Astrocyte of the hippocampus (primary cell): ENCODE measurements at regions not wholly inside any gene's neighbourhood (a gene's known extent, or its start where the extent isn't known, plus 50 kb on each side); places are given as distances from the start of the nearest gene placed in this dataset.

Experiments
- DNase-seq: peaks from one replicate; pipeline ENCODE4 v3.0.0; 2011; ENCODE audit warnings: low read depth, low spot score

DNA sequence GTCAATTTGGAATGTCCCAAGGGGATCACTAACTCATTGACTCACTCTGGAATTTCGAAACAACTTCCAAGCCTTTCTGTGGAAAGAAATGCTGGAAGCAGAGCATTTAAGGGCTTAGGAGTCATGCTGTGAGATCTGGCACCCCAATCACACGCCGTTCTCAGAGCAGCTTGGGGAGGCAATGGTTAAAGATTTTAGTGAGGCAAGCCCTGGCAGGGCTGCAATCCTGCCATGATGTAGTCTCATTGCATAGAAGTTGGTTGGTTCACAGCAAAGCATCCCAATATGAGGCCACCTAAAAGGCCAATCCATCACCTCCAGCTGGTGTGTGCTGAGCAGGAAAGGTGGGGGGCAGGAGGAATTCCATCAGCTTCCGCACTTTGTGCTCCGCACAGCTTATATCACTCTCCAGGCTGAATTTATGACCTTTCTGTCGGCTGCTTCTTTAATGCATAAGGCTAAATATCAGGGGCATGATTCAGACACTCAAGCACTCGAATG lies 1043.9 kb upstream of the POU3F3 start:
- peak; percentile 30 for DNase-seq

DNA sequence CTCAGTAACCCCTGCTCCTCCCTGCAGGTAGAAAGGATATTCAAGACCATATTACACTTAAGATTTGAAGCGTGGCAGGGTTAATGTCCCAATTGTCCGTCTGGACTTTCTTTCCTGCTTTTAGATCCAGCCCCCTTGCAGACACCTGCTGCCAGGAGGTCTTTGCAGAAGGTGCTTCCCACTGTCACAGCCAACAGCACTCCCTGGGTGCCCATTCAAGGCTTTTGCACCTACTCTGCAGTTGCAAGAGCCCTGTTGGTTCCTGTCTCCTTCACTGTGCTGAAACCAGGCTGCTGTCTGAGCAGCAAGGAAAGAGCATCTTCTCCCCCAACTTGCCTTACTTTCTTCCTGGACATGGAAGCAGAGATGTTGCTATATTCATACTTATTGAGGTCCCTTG lies 1043.0 kb upstream of the POU3F3 start:
- DNase-seq: no peak

DNA sequence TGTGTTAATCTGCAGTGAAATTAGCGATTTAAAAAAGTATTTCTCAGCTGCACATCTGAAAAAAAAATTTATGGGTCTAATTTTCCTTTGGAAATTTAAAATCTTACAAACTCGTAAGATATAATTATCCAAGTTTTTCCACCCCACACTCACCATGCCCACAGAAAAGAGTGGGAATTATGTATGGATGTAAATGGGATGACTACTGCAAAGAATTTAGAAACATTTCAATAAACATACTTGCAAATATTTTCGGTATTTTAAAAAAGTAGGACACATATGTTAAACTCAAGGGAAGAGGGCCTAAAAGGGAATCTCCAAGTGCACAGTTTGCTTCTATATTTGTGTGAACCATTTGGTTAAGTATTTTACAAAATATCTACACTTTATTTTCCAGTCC lies 1039.9 kb upstream of the POU3F3 start:
- no peak for DNase-seq

DNA sequence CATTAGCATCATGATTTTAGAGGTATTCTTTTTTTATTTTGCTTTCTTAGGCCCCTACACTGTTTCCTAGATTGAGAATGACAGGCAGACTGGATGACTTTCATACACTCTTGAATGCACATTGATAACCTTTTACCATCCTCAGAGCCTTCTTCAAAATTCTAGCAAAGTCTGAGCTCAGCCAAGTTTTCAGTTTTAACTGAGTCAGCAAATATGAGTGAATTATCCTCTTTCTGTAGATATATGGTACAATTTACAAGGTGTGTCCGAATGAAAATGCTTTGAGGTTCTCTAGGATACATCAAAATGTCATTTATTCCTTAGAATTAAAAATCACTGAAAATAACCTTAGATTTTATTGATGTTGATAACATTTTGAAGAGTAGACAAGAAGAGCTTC lies 1038.2 kb upstream of the POU3F3 start:
- DNase-seq: no peak

DNA sequence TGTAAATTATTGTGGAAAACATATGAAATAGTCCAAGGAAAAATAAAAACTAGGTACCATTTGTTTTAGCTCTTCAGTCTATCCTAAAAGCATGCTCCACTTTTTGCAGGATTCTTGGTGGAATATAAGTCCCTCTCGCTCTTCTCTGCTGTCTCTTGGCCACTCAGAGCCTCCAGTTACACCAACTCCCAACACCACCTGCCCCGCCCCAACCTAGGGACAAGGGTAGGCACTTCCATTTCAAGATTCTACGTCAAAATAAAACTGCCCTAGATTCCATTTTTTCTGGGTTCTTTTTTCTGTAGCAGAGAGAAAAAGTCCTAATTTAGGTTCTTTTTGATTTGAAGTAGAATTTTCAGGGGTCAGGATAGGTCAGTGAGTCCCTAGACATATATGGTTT lies 1036.2 kb upstream of the POU3F3 start:
- DNase-seq: no peak

DNA sequence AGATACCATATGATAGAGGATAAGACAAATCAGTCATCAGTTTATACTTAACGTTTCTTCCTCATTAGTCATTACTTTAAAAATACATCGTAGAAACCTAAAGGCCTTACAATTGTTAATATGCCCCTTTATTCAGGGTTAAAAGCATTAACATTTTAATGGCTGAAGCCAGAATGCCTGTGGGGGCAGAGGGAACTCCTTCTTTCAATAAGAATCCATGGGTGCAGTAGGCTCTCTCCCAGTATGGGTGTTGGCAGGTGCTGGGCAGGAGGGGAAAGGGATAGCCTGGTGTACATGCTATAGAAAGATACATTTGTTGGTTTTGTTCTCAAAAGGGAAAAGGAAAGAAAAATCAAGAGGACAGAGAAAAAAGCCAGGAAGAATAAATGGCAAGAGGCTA lies 1035.7 kb upstream of the POU3F3 start:
- DNase-seq: no peak

DNA sequence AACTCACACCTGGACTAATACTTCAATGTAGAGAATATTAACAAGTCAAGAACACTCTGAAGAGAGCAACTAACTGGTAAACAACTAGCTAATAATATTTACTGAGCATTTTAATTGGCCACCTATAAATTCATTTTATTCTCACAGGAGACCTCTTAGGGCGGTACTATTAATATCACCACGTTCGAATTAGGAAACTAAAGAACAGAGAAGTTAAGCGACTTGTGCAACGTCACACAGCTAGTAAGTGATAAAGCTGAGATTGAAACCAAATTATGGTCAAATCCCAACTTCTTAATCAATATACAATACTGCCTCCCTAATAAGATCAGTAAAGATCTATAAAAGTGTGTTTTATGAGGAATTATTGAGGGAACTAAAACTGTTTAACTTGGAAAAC lies 1034.3 kb upstream of the POU3F3 start:
- DNase-seq: no peak

DNA sequence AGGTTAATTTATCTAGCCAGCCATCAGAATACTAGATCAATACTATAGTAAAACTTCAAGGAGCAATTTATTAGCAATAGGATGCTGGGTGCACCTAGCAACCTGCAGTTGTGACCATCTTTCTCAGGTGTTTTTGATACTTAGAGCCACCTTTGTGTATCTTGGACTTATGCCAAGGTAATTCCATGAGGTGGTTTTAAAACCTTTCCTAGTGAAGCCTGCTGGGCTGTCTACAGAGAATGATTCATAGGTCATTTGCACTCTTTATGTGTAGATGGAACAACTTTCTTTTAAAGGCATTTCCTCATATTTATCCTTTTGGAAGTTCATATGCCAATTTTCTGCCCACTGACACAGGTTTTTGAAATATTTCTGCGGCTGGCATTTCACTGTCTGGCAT lies 1030.1 kb upstream of the POU3F3 start:
- peak; percentile 50 for DNase-seq

DNA sequence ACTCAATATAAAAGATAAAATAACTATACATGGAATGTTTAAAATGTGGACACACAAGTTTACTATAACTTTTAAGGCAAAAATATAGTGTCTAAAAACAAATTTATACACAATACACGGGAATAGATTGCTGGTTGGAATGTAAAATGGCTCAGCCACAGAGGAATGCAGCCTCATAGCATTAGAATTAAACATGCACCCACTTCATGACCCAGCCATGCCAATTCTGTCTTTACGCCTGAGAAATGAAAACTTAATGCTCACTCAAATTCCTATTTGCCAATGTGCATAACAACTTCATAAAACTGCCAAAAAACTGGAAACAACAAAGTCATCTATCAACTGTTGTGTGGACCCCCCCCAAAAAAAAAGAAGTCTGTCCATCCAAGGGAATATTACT lies 1006.6 kb upstream of the POU3F3 start:
- DNase-seq: peak; percentile 57

DNA sequence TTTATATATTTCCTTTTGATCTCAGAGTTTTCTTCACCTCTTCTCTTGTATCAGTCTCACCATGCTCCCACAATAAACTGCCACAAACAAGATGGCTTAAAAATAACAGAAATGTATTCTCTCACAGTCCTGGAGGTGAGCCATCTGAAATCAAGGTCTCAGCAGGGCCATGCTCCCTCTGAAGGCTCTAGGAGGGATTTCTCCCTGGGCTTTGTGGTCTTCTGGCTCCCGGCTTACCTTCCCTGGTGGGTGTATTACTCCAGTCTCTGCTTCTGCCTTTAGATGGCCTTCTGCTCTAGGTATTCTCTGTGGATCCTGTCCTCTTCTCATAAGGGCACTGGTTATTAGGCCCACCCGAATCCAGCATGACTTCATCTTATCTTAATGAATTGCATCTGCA lies 994.7 kb upstream of the POU3F3 start:
- no peak for DNase-seq

DNA sequence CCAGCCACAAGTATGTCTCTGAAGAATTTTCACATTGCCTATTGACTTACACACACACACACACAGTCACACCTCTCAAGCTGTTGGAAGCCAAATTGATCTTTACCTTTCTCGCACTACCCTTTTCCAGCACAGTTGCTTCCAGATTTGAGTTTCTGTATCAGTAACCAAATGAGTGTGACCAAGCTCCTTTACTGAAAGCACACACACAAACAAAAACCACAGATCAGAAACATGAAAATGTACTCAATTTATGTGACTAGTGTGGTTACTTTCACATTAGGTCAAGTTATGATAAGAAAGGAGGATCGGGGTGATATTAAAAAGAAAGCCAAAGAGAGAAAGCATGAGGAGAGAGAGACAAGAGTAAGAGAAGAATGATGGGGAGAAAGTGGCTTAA lies 993.9 kb upstream of the POU3F3 start:
- DNase-seq: no peak

DNA sequence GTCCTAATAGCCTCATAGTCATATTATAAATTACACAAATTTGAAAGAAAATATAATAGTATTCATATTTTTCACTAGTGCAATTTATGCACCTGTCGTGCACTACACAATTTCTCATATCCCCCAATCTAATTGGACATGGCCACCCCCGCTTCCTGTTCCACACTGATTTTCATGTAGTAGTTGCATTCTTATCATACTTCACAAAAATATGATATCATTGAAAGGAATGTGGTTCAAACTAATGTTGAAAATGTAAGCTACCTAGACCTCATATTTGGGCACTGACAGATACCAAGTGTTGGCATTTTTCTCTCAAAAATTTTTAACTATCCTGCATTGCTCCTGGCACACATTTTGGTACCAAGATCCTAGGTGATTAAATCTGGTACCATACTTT lies 985.5 kb upstream of the POU3F3 start:
- no peak for DNase-seq

DNA sequence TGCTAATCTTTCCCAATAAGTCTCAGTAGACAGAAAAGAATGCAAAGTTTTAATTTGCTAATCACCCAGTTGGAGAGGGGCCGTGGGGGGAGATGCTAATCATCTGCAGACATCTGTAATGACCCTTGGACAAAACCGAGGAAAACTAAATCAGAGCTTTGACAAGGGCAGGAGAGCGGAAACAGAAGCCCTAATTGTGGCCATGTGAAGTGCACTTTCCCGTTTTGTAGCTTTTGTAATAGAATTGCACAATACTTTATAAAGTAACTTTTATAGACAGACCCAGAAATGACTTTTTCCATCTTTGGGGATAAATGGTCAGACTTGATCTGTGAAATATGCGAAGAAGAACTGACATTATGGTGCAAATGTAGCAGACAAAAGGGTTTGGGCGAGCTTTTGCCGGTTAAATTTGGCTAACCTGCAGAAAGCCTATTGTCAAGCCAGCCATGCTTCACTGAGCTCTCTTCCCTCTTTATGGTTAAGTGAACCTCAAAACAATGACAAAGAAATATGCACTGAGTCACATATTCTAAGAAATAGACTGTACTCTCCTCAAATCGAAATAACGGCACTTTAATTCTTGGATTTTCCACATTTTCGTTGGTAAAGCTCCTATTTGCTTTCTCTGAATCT lies 980.1 kb upstream of the POU3F3 start:
- peak; percentile 61 for DNase-seq

DNA sequence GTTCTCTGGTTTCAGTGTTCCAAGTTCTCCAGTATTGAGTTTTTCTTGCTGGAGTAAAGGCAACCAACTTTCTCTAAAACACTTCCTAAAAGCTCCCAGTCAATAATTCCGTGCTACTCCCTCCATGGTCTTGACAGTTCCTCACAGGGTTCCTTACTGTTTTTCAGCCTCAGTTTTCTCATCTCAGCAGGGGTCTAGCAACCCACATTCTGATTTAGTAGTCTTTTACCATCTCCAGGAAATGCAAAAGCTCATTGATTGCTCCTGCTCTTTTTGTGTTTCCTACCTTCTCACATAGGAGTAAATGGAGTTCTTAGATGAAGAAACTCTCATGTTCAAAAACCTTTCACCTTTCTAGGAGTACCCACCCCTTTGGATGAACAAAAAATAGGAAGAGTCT lies 978.8 kb upstream of the POU3F3 start:
- DNase-seq: peak; percentile 53

DNA sequence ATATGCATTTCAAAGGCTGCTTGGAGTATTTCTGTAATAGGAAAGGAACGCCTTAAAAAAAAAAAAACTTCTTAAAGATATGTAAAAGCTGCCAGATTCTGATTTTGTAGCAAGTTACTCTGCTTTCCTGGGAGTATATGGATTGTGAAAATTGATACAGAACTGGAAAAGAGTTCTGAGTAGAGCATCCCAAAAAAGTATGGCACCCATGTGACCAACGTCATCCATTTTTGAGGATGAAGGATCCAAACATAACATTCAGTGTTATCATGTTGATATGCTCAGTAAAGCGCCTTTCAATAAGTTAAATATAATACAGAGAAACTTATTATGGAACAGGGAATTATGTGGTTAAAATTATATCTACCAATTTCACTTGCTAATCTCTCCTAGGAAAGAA lies 978.4 kb upstream of the POU3F3 start:
- peak; percentile 32 for DNase-seq

DNA sequence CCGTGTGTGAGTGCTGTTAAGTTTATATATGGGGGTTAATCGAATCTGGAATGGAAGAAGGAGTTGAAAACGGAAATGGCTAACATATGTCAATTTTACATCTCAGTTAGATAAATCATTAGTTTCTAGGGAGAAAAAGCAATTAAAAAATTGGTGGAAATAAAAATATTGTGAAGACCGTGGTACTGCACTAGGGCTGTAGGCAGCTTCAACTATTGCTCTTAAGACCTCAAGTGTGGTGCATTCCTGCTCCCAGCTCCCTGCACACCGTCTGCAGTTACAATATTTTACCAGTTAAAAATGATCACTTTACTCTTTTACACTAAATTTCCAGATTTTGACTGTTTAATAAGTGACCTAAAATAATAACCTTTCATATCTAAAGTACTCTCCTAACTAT lies 977.3 kb upstream of the POU3F3 start:
- DNase-seq: peak; percentile 62

DNA sequence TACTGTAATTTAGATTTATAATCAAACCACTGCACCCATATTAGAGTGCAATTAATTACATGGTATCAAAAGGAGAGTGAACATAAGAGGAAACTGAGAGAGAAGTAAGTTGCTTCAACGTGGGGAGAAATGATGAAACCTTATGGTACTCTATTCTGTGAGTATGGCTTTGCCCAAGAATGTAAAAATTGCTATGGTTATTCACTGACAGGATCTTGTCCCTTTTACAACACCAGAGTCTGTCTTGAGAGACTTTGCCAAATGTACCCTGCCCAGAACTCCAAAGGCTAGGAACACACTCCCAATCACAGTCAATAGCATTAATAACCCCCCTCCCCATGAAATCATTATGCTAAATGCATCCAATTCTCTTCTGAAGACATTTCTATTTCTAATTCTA lies 974.8 kb upstream of the POU3F3 start:
- peak; percentile 38 for DNase-seq

DNA sequence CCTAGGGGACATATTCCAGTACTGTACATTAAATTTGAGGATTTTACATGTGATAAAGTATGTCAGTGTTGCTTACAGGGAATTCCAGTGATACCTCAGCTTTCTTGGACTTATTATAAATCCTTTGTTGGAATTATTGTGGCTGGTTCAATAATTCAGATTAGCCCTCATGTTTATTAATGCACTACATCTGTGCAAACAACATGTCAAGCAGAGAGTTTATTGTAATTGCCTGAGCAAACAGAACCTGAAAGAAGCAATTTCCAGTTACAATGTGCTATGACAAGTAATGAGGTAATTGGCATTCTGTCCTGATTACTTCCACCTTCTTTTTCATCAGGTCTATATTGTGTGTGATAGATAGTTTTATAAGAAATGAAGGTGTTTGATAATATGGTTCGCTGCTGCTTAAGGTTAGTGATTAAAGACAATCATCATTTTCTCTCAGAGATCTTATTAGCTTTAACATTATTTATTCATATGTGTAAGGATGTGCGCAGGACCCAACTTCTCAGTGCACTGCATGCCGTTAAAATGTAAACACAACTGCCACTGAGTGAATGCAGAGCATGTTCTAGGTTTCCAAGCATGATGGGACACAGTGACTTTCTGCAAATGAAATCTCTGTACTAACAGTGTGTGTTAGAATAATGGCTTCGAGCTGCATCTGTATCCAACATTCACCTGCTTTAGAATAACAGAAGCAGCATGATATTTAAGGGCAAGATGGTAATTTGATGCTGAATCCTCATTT lies 973.7 kb upstream of the POU3F3 start:
- peak; percentile 42 for DNase-seq

DNA sequence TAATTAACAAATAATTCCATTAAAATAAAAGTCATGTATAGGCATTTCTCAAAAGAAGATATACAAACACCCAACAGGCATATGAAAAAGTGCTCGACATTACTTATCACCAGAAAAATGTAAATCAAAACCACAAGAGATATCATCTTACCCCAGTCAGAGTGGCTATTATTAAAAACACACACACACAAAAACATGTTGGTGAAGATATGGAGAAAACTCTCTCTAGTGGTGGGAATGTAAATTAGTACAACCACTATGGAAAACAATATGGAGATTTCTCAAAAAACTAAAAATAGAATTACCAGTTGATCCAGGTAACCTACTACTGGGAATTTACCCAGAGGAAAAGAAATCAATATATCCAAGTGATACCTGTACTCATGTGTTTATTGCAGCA lies 966.3 kb upstream of the POU3F3 start:
- no peak for DNase-seq

DNA sequence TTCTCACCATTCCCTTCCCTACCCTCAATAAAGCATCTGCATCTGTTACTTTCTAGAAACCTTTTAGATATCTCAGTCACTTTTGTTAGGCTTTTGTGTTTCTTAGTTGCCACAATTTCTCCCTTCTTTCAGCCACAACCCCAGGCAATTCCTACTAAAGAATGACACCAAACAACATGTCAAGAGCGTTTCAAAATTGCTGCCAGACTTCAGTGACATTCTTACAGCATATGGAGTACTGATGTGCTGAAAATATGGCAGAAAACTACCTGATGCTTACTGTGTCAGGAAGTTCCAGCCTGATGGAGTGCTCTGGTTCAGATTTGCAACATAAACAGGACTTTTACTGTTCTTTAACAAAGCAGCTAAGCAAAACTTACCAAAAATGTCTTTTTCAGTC lies 957.7 kb upstream of the POU3F3 start:
- no peak for DNase-seq

DNA sequence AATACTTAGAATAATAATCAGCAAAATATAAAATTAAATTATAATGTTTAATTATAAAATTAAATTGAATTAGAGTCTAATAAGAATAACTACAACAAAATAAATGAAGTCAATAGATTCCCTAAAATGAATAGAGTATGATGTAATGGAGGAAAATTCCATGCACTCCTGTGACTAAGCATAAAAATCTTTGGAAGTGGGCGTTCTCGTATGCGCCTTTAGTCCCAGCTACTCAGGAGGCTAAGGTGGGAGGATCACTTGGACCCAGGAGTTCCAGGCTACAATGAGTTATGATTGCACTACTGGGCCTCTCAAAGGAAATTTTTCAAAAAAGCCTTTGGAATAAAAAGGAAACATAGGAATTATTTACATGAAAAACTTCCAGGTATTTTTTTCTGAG lies 955.4 kb upstream of the POU3F3 start:
- peak; percentile 37 for DNase-seq

DNA sequence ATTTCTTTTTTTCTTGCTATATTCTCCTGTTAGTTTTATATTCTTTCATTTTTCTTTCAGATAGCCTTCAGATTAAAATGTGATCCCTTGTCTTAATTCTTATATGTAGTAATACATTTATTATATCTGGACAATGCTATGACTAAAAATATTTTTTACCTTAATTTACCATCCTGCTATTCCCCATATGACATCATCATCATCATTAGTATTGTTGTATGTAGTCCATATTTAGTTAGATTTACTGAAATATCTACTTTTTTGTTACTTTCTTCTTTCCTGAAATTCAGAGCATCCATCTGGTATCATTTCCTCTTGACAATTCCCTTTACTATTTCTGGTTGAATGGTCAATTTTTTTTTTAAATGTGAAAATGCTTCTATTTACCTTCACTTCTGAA lies 951.6 kb upstream of the POU3F3 start:
- no peak for DNase-seq

DNA sequence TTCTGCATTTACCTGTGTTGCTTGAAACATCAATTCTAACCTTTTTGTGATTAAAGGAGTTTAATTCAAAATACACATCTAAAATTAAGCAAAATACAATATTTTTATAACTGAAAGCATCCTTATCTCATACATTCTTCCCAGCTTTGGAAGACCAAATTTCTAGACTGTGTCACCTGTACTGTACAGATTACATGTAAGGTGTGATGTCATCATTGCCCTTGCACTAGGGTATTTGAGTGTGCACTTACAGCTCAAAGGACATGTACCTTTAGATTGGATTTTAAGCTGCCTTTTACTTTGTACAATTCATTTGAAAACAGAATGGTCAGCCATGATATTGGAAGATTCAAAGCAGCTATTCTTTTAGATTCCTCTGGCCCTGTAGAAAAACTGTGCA lies 932.8 kb upstream of the POU3F3 start:
- no peak for DNase-seq

DNA sequence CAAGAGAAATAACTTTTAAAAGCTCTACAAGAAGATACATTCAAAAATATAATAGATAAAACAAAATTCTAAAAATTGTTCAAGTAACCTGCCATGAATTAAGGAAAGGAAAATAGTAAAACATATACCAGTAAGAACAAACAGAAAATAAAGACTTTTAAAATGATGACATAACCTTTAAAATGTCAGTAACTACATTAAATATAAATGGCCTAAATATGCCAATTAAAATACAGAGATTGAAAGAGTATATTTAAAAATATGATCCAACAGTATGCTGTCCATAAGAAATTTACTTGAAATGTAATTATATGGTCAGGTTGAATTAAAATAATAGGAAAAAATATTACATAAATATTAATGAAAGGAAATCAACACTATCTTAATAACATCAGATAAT lies 911.7 kb upstream of the POU3F3 start:
- no peak for DNase-seq
